Glutamatergic neuron (in vitro differentiated cells): ENCODE measurements at regions not wholly inside any gene's neighbourhood (a gene's known extent, or its start where the extent isn't known, plus 50 kb on each side); places are given as distances from the start of the nearest gene placed in this dataset.

ENCODE experiments used
- DNase-seq: peaks from one replicate; pipeline ENCODE4 v3.0.0; 2022
- H3K27ac Mint-ChIP-seq: one replicate; pipeline ENCODE4 v1.8.0; 2020; ENCODE audit warnings: mild to moderate bottlenecking, mixed read lengths, inconsistent platforms; ENCODE audit not compliant: unreplicated experiment
- H3K27me3 Mint-ChIP-seq: one replicate; pipeline ENCODE4 v1.8.0; 2020; ENCODE audit warnings: mild to moderate bottlenecking, moderate library complexity, mixed read lengths, inconsistent platforms; ENCODE audit not compliant: unreplicated experiment
- H3K36me3 Mint-ChIP-seq: one replicate; pipeline ENCODE4 v1.8.0; 2020; ENCODE audit warnings: mild to moderate bottlenecking, mixed read lengths, inconsistent platforms; ENCODE audit not compliant: unreplicated experiment
- H3K4me1 Mint-ChIP-seq: one replicate; pipeline ENCODE4 v1.8.0; 2020; ENCODE audit warnings: mild to moderate bottlenecking, low read depth, mixed read lengths, inconsistent platforms; ENCODE audit not compliant: unreplicated experiment
- H3K4me3 Mint-ChIP-seq: one replicate; pipeline ENCODE4 v1.8.0; 2020; ENCODE audit warnings: mild to moderate bottlenecking, mixed read lengths, inconsistent platforms; ENCODE audit not compliant: unreplicated experiment
- H3K9me3 Mint-ChIP-seq: one replicate; pipeline ENCODE4 v1.8.0; 2020; ENCODE audit warnings: mild to moderate bottlenecking, moderate library complexity, mixed read lengths, inconsistent platforms; ENCODE audit not compliant: unreplicated experiment
- CTCF ChIP-seq: fragments of 200-600 bp; sonication (generic); IDR thresholded peaks from one replicate; pipeline ENCODE4 v1.5.0; 2021; ENCODE audit not compliant: partially characterized antibody, unreplicated experiment

- Mint-ChIP-seq H3K4me1 (no peaks in the 10 kb centered on the region), H3K4me3 (no peak overlapping the region), H3K36me3 (no peaks in the 10 kb centered on the region), H3K9me3 (no peaks in the 10 kb centered on the region), H3K27ac (no peak overlapping the region), H3K27me3 (no peaks in the 10 kb centered on the region)
- DNase-seq: no peak
- no peak for TF ChIP-seq CTCF
Observed at GRCh38 chrX:23610495-23610894, 56.8 kb upstream of the PRDX4 start.

GRCh38 chrX:23612846-23613245 lies 54.4 kb upstream of the PRDX4 start:
- Mint-ChIP-seq H3K9me3 (no peaks in the 10 kb centered on the region), H3K4me3 (no peak overlapping the region), H3K27ac (no peak overlapping the region), H3K27me3 (no peaks in the 10 kb centered on the region), H3K36me3 (no peaks in the 10 kb centered on the region), H3K4me1 (no peaks in the 10 kb centered on the region)
- DNase-seq: no peak
- TF ChIP-seq CTCF: no peak

DNA sequence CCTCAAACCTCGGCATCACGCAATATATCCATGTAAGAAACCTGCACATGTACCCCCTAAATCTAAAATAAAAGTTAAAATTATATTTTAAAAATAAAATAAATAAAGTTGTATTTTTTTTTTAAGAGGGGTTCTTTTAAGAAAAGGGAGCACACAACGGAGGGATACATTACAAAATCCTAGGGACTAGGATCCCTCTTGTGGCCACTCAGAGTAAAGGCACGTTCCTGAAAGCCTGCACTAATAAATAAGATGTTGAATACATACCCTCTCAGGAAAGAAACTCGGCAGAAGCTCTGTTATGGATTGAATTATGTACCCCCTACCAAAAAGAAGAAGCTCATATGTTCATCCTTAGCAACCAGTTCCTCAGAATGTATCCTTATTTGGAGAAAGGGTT lies 50.9 kb upstream of the PRDX4 start:
- DNase-seq: no peak
- peak; percentile 63 for TF ChIP-seq CTCF
- Mint-ChIP-seq H3K4me1 (no peaks in the 10 kb centered on the region), H3K9me3 (no peaks in the 10 kb centered on the region), H3K4me3 (no peak overlapping the region), H3K27me3 (no peaks in the 10 kb centered on the region), H3K27ac (no peak overlapping the region), H3K36me3 (no peaks in the 10 kb centered on the region)
